ENCODE measurements at regions not wholly inside any gene's neighbourhood (a gene's known extent, or its start where the extent isn't known, plus 50 kb on each side); places are given as distances from the start of the nearest gene placed in this dataset.

DNA sequence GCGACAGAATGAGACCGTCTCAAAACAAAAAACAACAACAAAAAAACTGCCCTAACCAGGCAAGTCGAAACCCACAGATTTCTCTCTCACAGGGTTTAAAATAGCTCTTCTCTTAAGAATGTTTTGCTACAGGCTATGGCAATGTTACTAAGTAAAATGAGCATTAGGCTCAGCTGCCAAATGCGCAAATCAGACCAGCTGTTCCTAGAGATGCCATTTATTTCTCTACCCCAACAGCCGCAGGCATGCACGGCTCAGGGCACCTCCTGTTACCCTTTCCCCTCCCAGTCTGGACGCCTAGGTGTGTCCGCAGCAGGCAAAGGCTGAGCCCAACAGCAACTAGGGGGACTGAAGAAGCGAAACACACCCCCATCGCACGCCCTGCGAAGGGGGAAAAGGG, 168.3 kb upstream of the MBL2 start:
- ATAC-seq, result peak; percentile 62

GRCh38 chr10:52939894-52940293, 167.3 kb upstream of the MBL2 start:
- no peak for ATAC-seq

- ATAC-seq, result no peak
Observed at GRCh38 chr10:52933748-52934147, 161.2 kb upstream of the MBL2 start.

GRCh38 chr10:52927678-52928077, 155.1 kb upstream of the MBL2 start:
- ATAC-seq, result no peak

- ATAC-seq, result no peak
Observed at GRCh38 chr10:52923520-52923919, 150.9 kb upstream of the MBL2 start.

- no peak for ATAC-seq
Observed at GRCh38 chr10:52918714-52919305, 146.2 kb upstream of the MBL2 start.

GRCh38 chr10:52915391-52915790, 142.8 kb upstream of the MBL2 start:
- no peak for ATAC-seq

DNA sequence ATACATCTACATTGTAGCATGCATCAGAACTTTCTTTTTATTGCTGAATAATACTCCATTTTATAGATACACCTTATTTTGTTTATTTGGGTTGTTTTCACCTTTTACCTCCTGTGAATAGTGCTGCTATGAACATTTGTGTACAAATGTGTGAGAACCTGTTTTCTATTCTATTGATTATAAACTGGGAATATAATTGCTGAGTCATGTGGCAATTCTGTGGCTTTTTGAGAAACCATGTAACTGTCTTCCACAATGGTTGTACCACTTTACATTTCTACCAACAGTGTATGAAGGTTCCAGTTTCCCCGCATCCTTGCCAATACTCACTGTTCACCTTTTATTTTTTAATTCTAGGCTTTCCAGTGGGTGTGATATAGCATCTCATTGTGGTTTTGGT, 138.6 kb upstream of the MBL2 start:
- no peak for ATAC-seq

GRCh38 chr10:52908478-52908877, 135.9 kb upstream of the MBL2 start:
- no peak for ATAC-seq

- no peak for ATAC-seq
Observed at GRCh38 chr10:52906046-52906445, 133.5 kb upstream of the MBL2 start.

DNA sequence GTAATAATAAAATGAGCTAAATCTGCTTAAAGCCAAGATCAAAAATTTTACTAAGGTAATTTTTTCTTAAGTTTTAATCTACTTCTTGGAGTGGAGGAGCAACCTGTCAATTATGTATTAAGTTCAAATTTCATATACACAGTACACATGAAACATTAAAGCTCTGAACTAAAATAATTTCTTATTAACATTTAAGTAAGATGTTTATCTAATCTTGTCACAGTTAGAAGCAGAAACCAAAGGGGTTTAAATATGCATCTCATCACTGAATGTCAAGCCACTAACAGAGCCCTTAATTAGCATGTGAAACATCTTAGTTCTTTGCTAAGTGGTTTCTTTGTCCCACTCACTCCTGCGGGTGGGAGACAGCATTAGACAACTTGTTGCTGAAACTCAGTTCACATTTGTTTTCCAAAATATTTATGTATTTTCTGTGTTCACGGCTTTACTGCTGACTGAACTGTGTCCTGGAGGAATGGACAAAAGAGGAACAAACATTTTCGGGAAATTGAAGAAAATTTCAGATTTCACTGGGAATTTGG, 130.9 kb upstream of the MBL2 start:
- ATAC-seq, result no peak

- ATAC-seq, result no peak
Observed at GRCh38 chr10:52900593-52900992, 128.0 kb upstream of the MBL2 start.

DNA sequence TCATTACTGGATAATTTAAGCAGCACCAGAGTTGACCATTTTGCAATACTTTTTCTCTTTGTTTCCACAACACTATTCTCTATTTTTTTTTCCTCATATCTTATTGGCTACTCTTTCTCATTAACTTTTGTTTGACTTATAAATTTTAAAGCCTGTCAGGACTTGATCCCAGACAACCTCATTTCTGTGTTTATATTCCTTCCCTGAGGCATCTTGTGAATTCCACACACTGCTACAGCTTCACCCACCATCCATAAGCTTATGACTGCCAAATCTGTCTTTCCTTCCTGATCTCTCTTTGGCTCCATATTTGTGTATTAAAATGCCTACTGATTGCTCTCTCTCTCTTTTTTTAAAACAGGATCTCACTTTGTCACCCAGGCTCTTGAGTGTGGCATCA, 124.6 kb upstream of the MBL2 start:
- peak; percentile 36 for ATAC-seq

- ATAC-seq, result no peak
Observed at GRCh38 chr10:52895059-52895458, 122.5 kb upstream of the MBL2 start.

GRCh38 chr10:52890281-52890680, 117.7 kb upstream of the MBL2 start:
- ATAC-seq, result no peak

DNA sequence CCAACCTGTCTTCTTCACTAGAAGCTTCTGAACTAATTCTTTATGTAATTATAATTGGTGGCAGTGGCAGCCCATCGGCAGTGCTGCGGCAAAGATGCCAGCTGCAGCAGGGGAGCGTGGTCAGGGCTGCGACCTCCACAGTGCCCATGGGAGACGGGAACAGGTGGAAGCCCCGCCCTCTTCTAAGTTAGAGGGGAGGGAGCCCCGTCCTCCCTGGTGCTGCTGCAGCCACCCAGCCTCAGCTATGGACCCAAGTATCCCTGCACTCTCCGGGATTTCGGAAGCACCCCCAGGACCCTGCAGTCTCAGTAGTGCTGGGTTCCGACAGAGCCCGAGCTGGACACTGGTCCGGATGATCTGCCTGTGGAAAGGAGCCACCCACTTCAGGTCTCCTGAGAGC, 117.0 kb upstream of the MBL2 start:
- ATAC-seq, result no peak

GRCh38 chr10:52883996-52884871, 111.7 kb upstream of the MBL2 start:
- ATAC-seq, result peak; percentile 86

DNA sequence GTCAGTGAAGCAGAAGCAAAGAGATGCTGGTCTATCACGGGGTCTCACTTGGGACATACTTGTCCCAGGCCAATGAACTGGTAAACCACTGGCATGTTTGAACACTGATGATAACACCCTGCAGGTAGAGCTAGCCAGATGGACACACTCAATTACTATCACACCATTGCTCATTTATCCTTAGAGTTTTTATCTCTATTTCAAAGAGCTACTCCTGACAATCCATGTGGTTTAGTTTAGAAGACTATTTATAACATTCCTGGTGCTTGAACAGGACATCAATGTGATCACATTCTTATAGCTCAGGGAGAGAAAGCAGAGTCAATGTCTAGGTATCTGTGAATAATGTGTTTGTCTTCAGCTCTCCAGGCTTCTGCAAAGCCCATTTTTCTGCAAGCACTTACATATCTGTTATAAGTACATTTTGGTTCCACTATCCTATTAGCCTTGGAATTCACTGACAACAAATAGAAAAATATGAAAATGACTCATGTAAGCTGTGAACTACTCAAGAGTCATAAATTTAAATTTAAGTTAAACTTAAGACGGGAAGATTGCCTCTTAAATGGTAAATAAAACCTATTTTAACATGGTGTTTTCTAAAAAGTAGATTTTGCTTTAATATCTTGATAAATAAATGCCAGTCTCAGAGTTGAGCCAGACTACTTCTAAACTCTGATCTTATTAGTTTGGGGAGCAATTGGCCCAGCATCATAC, 106.7 kb upstream of the MBL2 start:
- no peak for ATAC-seq

GRCh38 chr10:52877451-52877850, 104.9 kb upstream of the MBL2 start:
- ATAC-seq, result no peak

- ATAC-seq, result no peak
Observed at GRCh38 chr10:52875336-52875735, 102.8 kb upstream of the MBL2 start.

DNA sequence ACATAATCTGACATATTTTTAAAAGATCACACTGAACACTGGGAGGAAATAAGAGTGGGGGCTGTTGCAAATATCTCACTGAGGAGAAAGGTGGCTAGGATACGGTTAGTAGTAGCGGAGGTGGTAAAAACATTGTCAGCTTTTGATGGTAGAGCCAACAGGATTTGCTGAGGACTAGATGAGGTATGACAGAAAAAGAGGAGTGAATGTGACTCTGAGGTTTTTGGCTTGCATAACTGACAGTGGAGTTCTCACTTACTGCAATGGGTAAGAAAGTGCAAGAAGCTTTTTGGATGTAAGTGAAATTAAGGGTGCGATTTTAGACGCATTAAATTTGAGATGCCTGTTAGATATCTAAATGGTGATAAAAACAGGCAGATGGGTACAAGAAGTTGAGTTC, 102.0 kb upstream of the MBL2 start:
- no peak for ATAC-seq

DNA sequence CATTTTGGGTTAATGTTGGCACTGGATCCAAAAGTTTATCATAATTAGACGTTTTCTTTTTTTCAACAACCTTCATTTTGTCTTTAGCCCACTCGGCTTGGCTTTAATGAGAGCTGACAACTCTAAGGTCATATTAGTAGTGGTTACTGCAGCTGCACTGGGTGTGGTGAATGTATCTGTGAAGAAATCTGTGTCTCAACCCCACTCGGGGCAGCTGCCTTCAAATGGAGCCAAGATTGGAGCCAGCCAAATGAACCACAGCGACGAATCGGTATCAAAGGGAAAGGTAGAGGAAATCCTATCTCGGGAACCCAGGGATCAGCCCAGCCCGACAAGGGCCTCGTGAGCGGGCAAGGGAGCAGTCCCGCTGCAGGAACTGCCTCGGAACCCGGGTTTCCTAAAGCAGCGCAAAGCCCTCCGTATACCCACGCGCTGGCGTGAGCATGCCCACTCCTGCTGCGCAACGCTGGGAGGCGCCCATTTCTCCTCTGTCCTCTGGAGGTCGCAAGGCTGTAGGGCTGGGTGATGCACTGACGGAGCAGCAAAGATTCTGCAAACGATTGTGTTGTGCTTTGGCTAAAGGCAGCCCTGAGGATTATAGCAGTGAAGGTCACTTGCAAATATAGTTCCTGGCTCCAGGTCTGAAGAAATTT, 98.7 kb upstream of the MBL2 start:
- no peak for ATAC-seq

GRCh38 chr10:52870562-52870961, 98.0 kb upstream of the MBL2 start:
- no peak for ATAC-seq
